ENCODE measurements at regions not wholly inside any gene's neighbourhood (a gene's known extent, or its start where the extent isn't known, plus 50 kb on each side); places are given as distances from the start of the nearest gene placed in this dataset.
A peak's percentile ranks its signal among the peaks of the same experiment; 100 is the strongest.
"Not testable (repeated sequence)": the region's sequence is repeated elsewhere in the genome, so short reads cannot be mapped to it uniquely, and the experiment has no call there.

GRCh38 chr1:177669161-177669560 is 300.7 kb downstream of the SEC16B start:
- no peaks in the 10 kb centered on the region for H3K4me1 ChIP-seq (ENCODE audit: control insufficient read depth, insufficient read depth, low read length)

GRCh38 chr1:177665935-177666334 is 303.9 kb downstream of the SEC16B start:
- H3K36me3 ChIP-seq (ENCODE audit: control insufficient read depth, insufficient read depth, low read length), result no peaks in the 10 kb centered on the region
- H3K9ac ChIP-seq (ENCODE audit: low read depth, low read length), result no peak overlapping the region
- H3K27ac ChIP-seq (ENCODE audit: low read depth, low read length), result no peak overlapping the region
- no peaks in the 10 kb centered on the region; the same call in 1 of the 2 replicates for H3K9me3 ChIP-seq (ENCODE audit: control insufficient read depth, insufficient read depth, low read length)
- H3K27me3 ChIP-seq (ENCODE audit: control insufficient read depth, insufficient read depth, low read length), result no peaks in the 10 kb centered on the region
- H3K4me3 ChIP-seq (ENCODE audit: low read depth, low read length), result no peak overlapping the region
- H3K4me1 ChIP-seq (ENCODE audit: control insufficient read depth, insufficient read depth, low read length), result no peaks in the 10 kb centered on the region

More at GRCh38 chr1:177669161-177669560, 300.7 kb downstream of the SEC16B start:
- Histone ChIP-seq H3K27me3 (ENCODE audit: control insufficient read depth, insufficient read depth, low read length) (no peaks in the 10 kb centered on the region), H3K9ac (ENCODE audit: low read depth, low read length) (no peak overlapping the region), H3K36me3 (ENCODE audit: control insufficient read depth, insufficient read depth, low read length) (no peaks in the 10 kb centered on the region), H3K27ac (ENCODE audit: low read depth, low read length) (no peak overlapping the region), H3K9me3 (ENCODE audit: control insufficient read depth, insufficient read depth, low read length) (no peaks in the 10 kb centered on the region), H3K4me3 (ENCODE audit: low read depth, low read length) (no peak overlapping the region)

DNA sequence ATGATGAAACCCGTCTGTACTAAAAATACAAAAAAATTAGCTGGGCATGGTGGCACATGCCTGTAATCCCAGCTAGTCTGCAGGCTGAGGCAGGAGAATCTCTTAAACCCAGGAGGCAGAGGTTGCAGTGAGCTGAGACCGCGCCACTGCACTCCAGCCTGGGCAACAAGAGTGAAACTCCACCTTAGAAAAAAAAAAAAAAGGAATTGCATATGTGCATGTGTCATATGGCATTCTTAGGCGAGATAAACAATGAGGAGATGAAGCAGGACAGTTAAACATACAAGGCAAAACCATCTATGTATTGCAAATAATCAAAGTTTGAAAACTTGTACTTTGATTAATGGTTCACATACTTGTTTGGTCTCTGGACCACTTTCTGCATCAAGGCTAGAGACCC is 305.1 kb downstream of the SEC16B start:
- H3K27me3 ChIP-seq (ENCODE audit: control insufficient read depth, insufficient read depth, low read length); H3K9me3 ChIP-seq (ENCODE audit: control insufficient read depth, insufficient read depth, low read length); H3K4me1 ChIP-seq (ENCODE audit: control insufficient read depth, insufficient read depth, low read length); H3K9ac ChIP-seq (ENCODE audit: low read depth, low read length); H3K36me3 ChIP-seq (ENCODE audit: control insufficient read depth, insufficient read depth, low read length); H3K4me3 ChIP-seq (ENCODE audit: low read depth, low read length); H3K27ac ChIP-seq (ENCODE audit: low read depth, low read length): not testable (repeated sequence)

GRCh38 chr1:177660188-177660587 is 309.7 kb downstream of the SEC16B start:
- Histone ChIP-seq H3K36me3 (ENCODE audit: control insufficient read depth, insufficient read depth, low read length) (no peaks in the 10 kb centered on the region), H3K4me3 (ENCODE audit: low read depth, low read length) (no peak overlapping the region), H3K9me3 (ENCODE audit: control insufficient read depth, insufficient read depth, low read length) (no peaks in the 10 kb centered on the region; the same call in 1 of the 2 replicates), H3K9ac (ENCODE audit: low read depth, low read length) (no peak overlapping the region), H3K27ac (ENCODE audit: low read depth, low read length) (no peak overlapping the region), H3K27me3 (ENCODE audit: control insufficient read depth, insufficient read depth, low read length) (no peaks in the 10 kb centered on the region), H3K4me1 (ENCODE audit: control insufficient read depth, insufficient read depth, low read length) (peaks cover 8% of the 10 kb centered on the region; the same call in 1 of the 2 replicates)

- Histone ChIP-seq H3K36me3 (ENCODE audit: control insufficient read depth, insufficient read depth, low read length) (no peaks in the 10 kb centered on the region), H3K27ac (ENCODE audit: low read depth, low read length) (no peak overlapping the region), H3K4me1 (ENCODE audit: control insufficient read depth, insufficient read depth, low read length) (peaks cover 8% of the 10 kb centered on the region; the same call in 1 of the 2 replicates), H3K9ac (ENCODE audit: low read depth, low read length) (no peak overlapping the region), H3K27me3 (ENCODE audit: control insufficient read depth, insufficient read depth, low read length) (no peaks in the 10 kb centered on the region), H3K4me3 (ENCODE audit: low read depth, low read length) (no peak overlapping the region), H3K9me3 (ENCODE audit: control insufficient read depth, insufficient read depth, low read length) (no peaks in the 10 kb centered on the region; the same call in 1 of the 2 replicates)
These were observed 310.6 kb downstream of the SEC16B start for GRCh38 chr1:177659281-177659680.

- Histone ChIP-seq H3K27me3 (ENCODE audit: control insufficient read depth, insufficient read depth, low read length) (no peaks in the 10 kb centered on the region), H3K4me1 (ENCODE audit: control insufficient read depth, insufficient read depth, low read length) (peaks cover 8% of the 10 kb centered on the region; the same call in 1 of the 2 replicates), H3K9ac (ENCODE audit: low read depth, low read length) (no peak overlapping the region), H3K36me3 (ENCODE audit: control insufficient read depth, insufficient read depth, low read length) (no peaks in the 10 kb centered on the region), H3K9me3 (ENCODE audit: control insufficient read depth, insufficient read depth, low read length) (no peaks in the 10 kb centered on the region; the same call in 1 of the 2 replicates), H3K4me3 (ENCODE audit: low read depth, low read length) (no peak overlapping the region), H3K27ac (ENCODE audit: low read depth, low read length) (no peak overlapping the region)
These were observed 313.3 kb downstream of the SEC16B start for GRCh38 chr1:177656598-177656997.

- Histone ChIP-seq H3K9me3 (ENCODE audit: control insufficient read depth, insufficient read depth, low read length) (no peaks in the 10 kb centered on the region), H3K36me3 (ENCODE audit: control insufficient read depth, insufficient read depth, low read length) (no peaks in the 10 kb centered on the region), H3K9ac (ENCODE audit: low read depth, low read length) (no peak overlapping the region), H3K4me3 (ENCODE audit: low read depth, low read length) (no peak overlapping the region), H3K4me1 (ENCODE audit: control insufficient read depth, insufficient read depth, low read length) (peaks cover 14% of the 10 kb centered on the region), H3K27me3 (ENCODE audit: control insufficient read depth, insufficient read depth, low read length) (no peaks in the 10 kb centered on the region), H3K27ac (ENCODE audit: low read depth, low read length) (no peak overlapping the region)
These were observed 318.9 kb downstream of the SEC16B start for GRCh38 chr1:177650947-177651346.

DNA sequence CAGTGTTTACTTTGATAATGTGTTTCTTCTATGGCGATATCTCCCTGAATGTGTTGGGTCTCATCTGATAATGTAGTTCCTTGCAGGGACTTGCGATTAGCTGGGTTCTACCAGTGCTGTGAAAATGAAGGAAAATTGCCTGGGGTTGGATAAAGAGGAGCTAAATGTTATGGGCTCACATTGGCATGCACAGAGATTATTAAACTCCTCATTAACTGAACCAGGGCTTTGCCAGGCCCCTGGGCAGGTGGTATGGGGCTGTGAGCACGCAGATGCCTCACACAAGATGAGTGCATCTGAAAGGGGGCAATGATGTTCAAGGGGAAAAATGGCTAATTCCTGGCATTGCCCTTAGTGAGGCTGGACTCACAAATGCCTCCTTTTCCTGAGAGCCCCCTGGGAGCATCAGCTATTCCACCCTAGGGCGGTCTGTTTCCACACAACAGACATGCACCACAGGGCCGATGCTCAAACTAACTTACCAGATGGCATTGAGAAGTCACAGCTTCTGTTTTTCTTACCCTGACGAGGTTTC is 321.1 kb downstream of the SEC16B start:
- H3K9me3 ChIP-seq (ENCODE audit: control insufficient read depth, insufficient read depth, low read length), result no peaks in the 10 kb centered on the region
- peaks cover 8% of the 10 kb centered on the region for H3K4me1 ChIP-seq (ENCODE audit: control insufficient read depth, insufficient read depth, low read length)
- no peaks in the 10 kb centered on the region for H3K36me3 ChIP-seq (ENCODE audit: control insufficient read depth, insufficient read depth, low read length)
- no peak overlapping the region for H3K9ac ChIP-seq (ENCODE audit: low read depth, low read length)
- no peak overlapping the region for H3K4me3 ChIP-seq (ENCODE audit: low read depth, low read length)
- H3K27ac ChIP-seq (ENCODE audit: low read depth, low read length), result no peak overlapping the region
- H3K27me3 ChIP-seq (ENCODE audit: control insufficient read depth, insufficient read depth, low read length), result no peaks in the 10 kb centered on the region

DNA sequence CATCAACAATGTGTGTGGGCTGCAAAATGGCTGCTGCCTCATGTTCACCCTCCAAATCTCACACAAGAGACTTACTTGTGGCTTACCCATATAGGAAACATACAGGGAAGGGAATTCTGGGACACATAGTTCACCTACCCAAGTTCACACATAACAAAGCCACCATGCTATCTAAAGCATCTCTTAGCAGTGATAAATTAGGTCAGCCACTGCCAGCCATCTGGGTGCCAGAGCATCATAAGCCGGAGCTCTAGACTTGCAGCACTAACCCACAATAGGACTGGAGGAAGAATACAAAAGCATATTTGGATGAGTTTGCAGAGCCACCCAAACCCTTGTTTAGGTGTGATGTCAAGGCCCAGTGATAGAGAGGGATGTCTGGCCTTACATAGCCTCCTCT is 321.7 kb downstream of the SEC16B start:
- H3K27me3 ChIP-seq (ENCODE audit: control insufficient read depth, insufficient read depth, low read length), result no peaks in the 10 kb centered on the region
- no peak overlapping the region for H3K4me3 ChIP-seq (ENCODE audit: low read depth, low read length)

GRCh38 chr1:177646757-177647730 is 322.8 kb downstream of the SEC16B start:
- Histone ChIP-seq H3K9ac (ENCODE audit: low read depth, low read length) (no peak overlapping the region), H3K27me3 (ENCODE audit: control insufficient read depth, insufficient read depth, low read length) (no peaks in the 10 kb centered on the region), H3K27ac (ENCODE audit: low read depth, low read length) (peak overlapping the region; percentile 61), H3K36me3 (ENCODE audit: control insufficient read depth, insufficient read depth, low read length) (no peaks in the 10 kb centered on the region), H3K9me3 (ENCODE audit: control insufficient read depth, insufficient read depth, low read length) (no peaks in the 10 kb centered on the region), H3K4me1 (ENCODE audit: control insufficient read depth, insufficient read depth, low read length) (peaks cover 8% of the 10 kb centered on the region), H3K4me3 (ENCODE audit: low read depth, low read length) (no peak overlapping the region)

More for the DNA sequence above, 321.7 kb downstream of the SEC16B start:
- no peak overlapping the region for H3K27ac ChIP-seq (ENCODE audit: low read depth, low read length)
- H3K36me3 ChIP-seq (ENCODE audit: control insufficient read depth, insufficient read depth, low read length), result no peaks in the 10 kb centered on the region
- H3K4me1 ChIP-seq (ENCODE audit: control insufficient read depth, insufficient read depth, low read length), result peaks cover 8% of the 10 kb centered on the region
- no peak overlapping the region for H3K9ac ChIP-seq (ENCODE audit: low read depth, low read length)
- no peaks in the 10 kb centered on the region for H3K9me3 ChIP-seq (ENCODE audit: control insufficient read depth, insufficient read depth, low read length)
